Brain pericyte (primary cell): ENCODE measurements at regions not wholly inside any gene's neighbourhood (a gene's known extent, or its start where the extent isn't known, plus 50 kb on each side); places are given as distances from the start of the nearest gene placed in this dataset.
"Not testable (repeated sequence)": the region's sequence is repeated elsewhere in the genome, so short reads cannot be mapped to it uniquely, and the experiment has no call there.

Experiments
- DNase-seq: peaks from one replicate; pipeline ENCODE4 v3.0.0-alpha.2; 2012; ENCODE audit warnings: low read depth, low spot score

- no peak for DNase-seq
Measured at GRCh38 chr14:80298491-80299017, 87.2 kb upstream of the DIO2 start.

GRCh38 chr14:80291101-80291500, 79.8 kb upstream of the DIO2 start:
- DNase-seq, result no peak

GRCh38 chr14:80286744-80287143, 75.4 kb upstream of the DIO2 start:
- DNase-seq, result not testable (repeated sequence)

- DNase-seq, result no peak
Measured at GRCh38 chr14:80278293-80279023, 67.2 kb upstream of the DIO2 start.

GRCh38 chr14:80275208-80275850, 64.0 kb upstream of the DIO2 start:
- DNase-seq, result no peak

- DNase-seq, result not testable (repeated sequence)
Measured at GRCh38 chr14:80274310-80274709, 63.0 kb upstream of the DIO2 start.

DNA sequence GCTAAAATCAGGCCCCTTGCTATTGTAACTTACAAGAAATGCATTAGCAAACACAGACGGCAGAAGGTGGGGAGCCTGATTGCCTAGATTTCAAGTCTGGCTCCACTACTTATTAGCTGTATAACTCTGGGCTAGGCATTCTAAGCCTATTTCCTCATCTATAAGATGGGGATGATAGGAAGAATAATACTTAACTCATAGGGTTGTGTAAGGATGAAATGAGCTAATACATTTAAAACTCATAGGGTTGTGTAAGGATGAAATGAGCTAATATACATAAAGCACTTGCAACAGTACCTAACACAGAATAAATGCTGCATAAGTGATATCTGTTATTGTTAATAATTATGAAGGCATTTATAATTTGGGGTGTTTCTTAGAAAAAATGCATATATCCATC, 60.1 kb upstream of the DIO2 start:
- DNase-seq, result no peak

- DNase-seq, result no peak
Measured at GRCh38 chr14:80269353-80269925, 58.1 kb upstream of the DIO2 start.

GRCh38 chr14:80266930-80267329, 55.6 kb upstream of the DIO2 start:
- DNase-seq, result no peak

DNA sequence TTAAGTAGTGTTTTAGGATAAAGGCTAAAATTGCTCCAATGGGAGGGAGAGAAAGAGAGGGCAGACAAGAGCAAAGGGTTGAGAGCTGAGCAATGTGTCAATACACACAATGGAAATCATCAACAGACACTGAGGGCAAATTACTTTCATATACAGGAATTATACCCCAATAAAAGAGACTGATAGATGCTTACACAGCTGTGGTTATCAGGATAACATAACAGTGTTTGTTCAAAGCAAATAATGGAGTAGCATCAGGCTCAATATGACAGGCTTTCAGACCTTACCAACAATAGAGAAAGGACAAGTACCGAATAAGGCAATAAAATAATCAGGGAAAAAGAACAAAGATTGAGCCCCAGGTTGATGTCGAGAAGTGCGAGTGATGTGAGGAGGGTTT, 53.4 kb upstream of the DIO2 start:
- DNase-seq, result no peak
